Astrocyte (in vitro differentiated cells and primary cell): ENCODE measurements at regions not wholly inside any gene's neighbourhood (a gene's known extent, or its start where the extent isn't known, plus 50 kb on each side); places are given as distances from the start of the nearest gene placed in this dataset.
A peak's percentile ranks its signal among the peaks of the same experiment; 100 is the strongest.

Experiments used
- CTCF ChIP-seq: IDR thresholded peaks from 2 replicates; pipeline ENCODE4 v1.5.1; 2011; ENCODE audit warnings: low read depth, mild to moderate bottlenecking, inconsistent platforms, low read length, moderate library complexity; ENCODE audit not compliant: insufficient read depth
- EZH2 ChIP-seq: IDR thresholded peaks from 2 replicates; pipeline ENCODE4 v1.6.1; 2012; ENCODE audit warnings: mild to moderate bottlenecking, low read length, inconsistent platforms; ENCODE audit not compliant: insufficient read depth

- TF ChIP-seq CTCF (peak; percentile 79), EZH2 (no peak)
Measured at GRCh38 chr4:54961357-54961975, 163.9 kb downstream of the KDR start.
